ENCODE measurements at regions not wholly inside any gene's neighbourhood (a gene's known extent, or its start where the extent isn't known, plus 50 kb on each side); places are given as distances from the start of the nearest gene placed in this dataset.

GRCh38 chr13:68551701-68552522 is 1321.8 kb upstream of the PCDH9 start:
- 99% methylated on average over 5 of the region's 5 CpGs; no CpG with 5 or more reads in 1 of the 2 experiments for WGBS, 2 experiments (ENCODE audit: extremely low coverage in 1 of 2, insufficient coverage in 1 of 2, insufficient read length in 1 of 2, insufficient replicate concordance in 2 of 2, low coverage in 1 of 2, low lambda C conversion rate in 2 of 2, missing lambda C conversion rate in 1 of 2)
- no peak for TF ChIP-seq GABPA (IDR thresholded peaks at IDR 0.05; ENCODE audit: borderline replicate concordance, insufficient read depth, low read length)
- no peak for TF ChIP-seq CBX8 (IDR thresholded peaks at IDR 0.05; ENCODE audit: borderline replicate concordance, low read depth, low read length)
- TF ChIP-seq POLR2A (IDR thresholded peaks at IDR 0.05; ENCODE audit: control extremely low read depth in 1 of 2, low read depth in 2 of 2, low read length in 2 of 2), result no peak
- Histone ChIP-seq H4K20me1 (replicated peaks in 1 of 2; ENCODE audit: control insufficient read depth in 1 of 2, insufficient read depth in 2 of 2, low read length in 2 of 2) (no peaks in the 10 kb centered on the region), H3K36me3 (ENCODE audit: control insufficient read depth in 2 of 4, insufficient read depth in 4 of 4, low read length in 3 of 4) (no peaks in the 10 kb centered on the region), H3K56ac (replicated peaks; ENCODE audit: insufficient read length, low read depth, low read length) (no peak overlapping the region), H3K27ac (ENCODE audit: low read depth, low read length) (no peak overlapping the region), H3K4me1 (replicated peaks in 1 of 4; ENCODE audit: control insufficient read depth in 3 of 4, insufficient read depth in 4 of 4, low read length in 3 of 4) (no peaks in the 10 kb centered on the region), H3K9me3 (ENCODE audit: insufficient read depth in 2 of 2, low read depth in 1 of 2, low read length in 1 of 2) (no peaks in the 10 kb centered on the region), H3K18ac (ENCODE audit: extremely low read depth, low read length) (no peak overlapping the region), H2AK5ac (ENCODE audit: low read depth, low read length) (no peak overlapping the region), H3K14ac (ENCODE audit: insufficient read length) (no peak overlapping the region), H4K8ac (ENCODE audit: extremely low read depth, insufficient read depth, low read length) (no peak overlapping the region), H3K23me2 (ENCODE audit: low read depth, low read length) (no peaks in the 10 kb centered on the region), H3K79me2 (ENCODE audit: control insufficient read depth in 1 of 2, insufficient read depth in 2 of 2, low read length in 2 of 2) (no peaks in the 10 kb centered on the region), H2BK15ac (ENCODE audit: low read length) (no peak overlapping the region), H2BK5ac (ENCODE audit: low read depth, low read length) (no peak overlapping the region), H4K91ac (replicated peaks; ENCODE audit: insufficient read length, low read length) (no peak overlapping the region), H2BK12ac (ENCODE audit: low read depth, low read length) (no peak overlapping the region), H3K9ac (replicated peaks in 1 of 4; ENCODE audit: extremely low read depth in 1 of 4, low read depth in 3 of 4, low read length in 3 of 4) (no peak overlapping the region), H3K23ac (ENCODE audit: insufficient read length) (no peak overlapping the region), H4K5ac (ENCODE audit: insufficient read length, low read depth, low read length) (no peak overlapping the region), H3K4ac (replicated peaks; ENCODE audit: insufficient read length, low read depth, low read length) (no peak overlapping the region), H3K4me2 (ENCODE audit: insufficient read depth in 1 of 2, low read depth in 2 of 2, low read length in 2 of 2) (no peak overlapping the region), H2BK20ac (ENCODE audit: low read length) (no peak overlapping the region), H3K27me3 (replicated peaks in 1 of 4; ENCODE audit: control insufficient read depth in 3 of 4, extremely low read depth in 1 of 4, insufficient read depth in 3 of 4, low read length in 3 of 4) (no peaks in the 10 kb centered on the region), H2AFZ (ENCODE audit: low read length) (peak overlapping the region; percentile 33; the same call in 1 of the 2 replicates), H3K4me3 (ENCODE audit: extremely low read depth in 1 of 4, insufficient read depth in 2 of 4, low read depth in 3 of 4, low read length in 4 of 4) (no peak overlapping the region), H2BK120ac (replicated peaks; ENCODE audit: low read depth, low read length) (no peak overlapping the region), H3K79me1 (ENCODE audit: low read depth, low read length) (no peaks in the 10 kb centered on the region)
- ChIA-PET POLR2A (ENCODE audit: partially characterized antibody) (no interaction called here), CTCF (ENCODE audit: partially characterized antibody) (no interaction called here)
- FAIRE-seq (no peak), DNase-seq (ENCODE audit: low read depth in 1 of 2, low spot score in 2 of 2) (no peak)

All from H1 (cell line).